ENCODE measurements at regions not wholly inside any gene's neighbourhood (a gene's known extent, or its start where the extent isn't known, plus 50 kb on each side); places are given as distances from the start of the nearest gene placed in this dataset.

DNA sequence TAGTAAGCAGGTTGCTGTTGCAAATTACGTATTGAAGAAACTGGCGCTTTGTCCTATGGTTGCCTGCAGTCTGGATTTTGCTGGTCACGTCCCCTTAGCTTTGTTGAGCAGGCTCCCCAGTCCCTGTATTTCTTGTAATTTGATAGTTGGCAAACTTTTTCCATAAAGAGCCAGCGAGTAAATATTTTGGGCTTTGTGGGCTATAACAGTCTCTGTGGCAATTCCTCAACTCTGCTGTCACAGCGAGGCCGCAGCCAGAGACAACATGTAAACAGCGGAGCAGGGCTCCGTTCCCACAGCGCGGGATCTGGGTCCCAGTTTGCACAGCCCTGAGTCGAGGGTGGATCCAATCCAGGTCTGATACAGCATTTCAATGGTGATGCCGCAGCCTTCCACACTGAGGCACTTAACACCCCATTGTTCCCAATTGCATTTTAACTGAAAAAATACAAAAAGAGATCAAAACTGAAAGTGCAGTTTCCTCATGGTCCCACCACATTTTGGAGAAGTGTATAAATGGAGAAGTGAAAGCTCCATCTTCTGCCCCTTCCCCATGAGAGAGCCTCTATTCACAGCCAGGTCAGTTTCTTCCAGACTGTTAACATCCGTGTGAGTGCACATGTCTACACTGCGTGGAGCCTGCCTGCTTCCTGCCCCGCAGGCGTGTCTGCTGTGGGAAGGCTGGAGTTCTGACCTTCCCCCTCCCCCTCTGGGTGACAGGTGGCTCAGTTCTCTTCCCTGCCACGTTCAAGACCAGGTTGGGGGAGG, 89.1 kb downstream of the RPS6KA4 start:
- H3K79me2 ChIP-seq = no peaks in the 10 kb centered on the region
- H3K27me3 ChIP-seq = no peaks in the 10 kb centered on the region
- H3K27ac ChIP-seq = peak overlapping the region; percentile 7
- no peaks in the 10 kb centered on the region for H4K20me1 ChIP-seq (ENCODE audit: insufficient read depth, poor library complexity, severe bottlenecking)
- DNase-seq (ENCODE audit: low spot score) = peak; percentile 30
- H2AFZ ChIP-seq = peak overlapping the region; percentile 53
- H3K4me1 ChIP-seq (ENCODE audit: insufficient read depth) = peaks cover 18% of the 10 kb centered on the region
- TF ChIP-seq EZH2phosphoT487 (IDR thresholded peaks at IDR 0.05; ENCODE audit: low read depth, severe bottlenecking, unreplicated experiment) = no peak
- TF ChIP-seq, protein P1, sequence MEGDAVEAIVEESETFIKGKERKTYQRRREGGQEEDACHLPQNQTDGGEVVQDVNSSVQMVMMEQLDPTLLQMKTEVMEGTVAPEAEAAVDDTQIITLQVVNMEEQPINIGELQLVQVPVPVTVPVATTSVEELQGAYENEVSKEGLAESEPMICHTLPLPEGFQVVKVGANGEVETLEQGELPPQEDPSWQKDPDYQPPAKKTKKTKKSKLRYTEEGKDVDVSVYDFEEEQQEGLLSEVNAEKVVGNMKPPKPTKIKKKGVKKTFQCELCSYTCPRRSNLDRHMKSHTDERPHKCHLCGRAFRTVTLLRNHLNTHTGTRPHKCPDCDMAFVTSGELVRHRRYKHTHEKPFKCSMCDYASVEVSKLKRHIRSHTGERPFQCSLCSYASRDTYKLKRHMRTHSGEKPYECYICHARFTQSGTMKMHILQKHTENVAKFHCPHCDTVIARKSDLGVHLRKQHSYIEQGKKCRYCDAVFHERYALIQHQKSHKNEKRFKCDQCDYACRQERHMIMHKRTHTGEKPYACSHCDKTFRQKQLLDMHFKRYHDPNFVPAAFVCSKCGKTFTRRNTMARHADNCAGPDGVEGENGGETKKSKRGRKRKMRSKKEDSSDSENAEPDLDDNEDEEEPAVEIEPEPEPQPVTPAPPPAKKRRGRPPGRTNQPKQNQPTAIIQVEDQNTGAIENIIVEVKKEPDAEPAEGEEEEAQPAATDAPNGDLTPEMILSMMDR (IDR thresholded peaks at IDR 0.05; ENCODE audit: poor library complexity) = no peak
- no peak for TF ChIP-seq EZH2 (IDR thresholded peaks at IDR 0.05; ENCODE audit: borderline replicate concordance)
- H3K4me2 ChIP-seq = peak overlapping the region; percentile 81
- H3K9me3 ChIP-seq (ENCODE audit: low read depth) = no peaks in the 10 kb centered on the region
- WGBS (ENCODE audit: low lambda C conversion rate, missing lambda C conversion rate) = 30% methylated on average over 17 of the region's 17 CpGs
- no peaks in the 10 kb centered on the region for H3K9me2 ChIP-seq (replicated peaks; ENCODE audit: insufficient read depth)
- no peaks in the 10 kb centered on the region for H3K36me3 ChIP-seq (replicated peaks; ENCODE audit: insufficient read depth, low read depth)
- H3K4me3 ChIP-seq = no peak overlapping the region

DNA sequence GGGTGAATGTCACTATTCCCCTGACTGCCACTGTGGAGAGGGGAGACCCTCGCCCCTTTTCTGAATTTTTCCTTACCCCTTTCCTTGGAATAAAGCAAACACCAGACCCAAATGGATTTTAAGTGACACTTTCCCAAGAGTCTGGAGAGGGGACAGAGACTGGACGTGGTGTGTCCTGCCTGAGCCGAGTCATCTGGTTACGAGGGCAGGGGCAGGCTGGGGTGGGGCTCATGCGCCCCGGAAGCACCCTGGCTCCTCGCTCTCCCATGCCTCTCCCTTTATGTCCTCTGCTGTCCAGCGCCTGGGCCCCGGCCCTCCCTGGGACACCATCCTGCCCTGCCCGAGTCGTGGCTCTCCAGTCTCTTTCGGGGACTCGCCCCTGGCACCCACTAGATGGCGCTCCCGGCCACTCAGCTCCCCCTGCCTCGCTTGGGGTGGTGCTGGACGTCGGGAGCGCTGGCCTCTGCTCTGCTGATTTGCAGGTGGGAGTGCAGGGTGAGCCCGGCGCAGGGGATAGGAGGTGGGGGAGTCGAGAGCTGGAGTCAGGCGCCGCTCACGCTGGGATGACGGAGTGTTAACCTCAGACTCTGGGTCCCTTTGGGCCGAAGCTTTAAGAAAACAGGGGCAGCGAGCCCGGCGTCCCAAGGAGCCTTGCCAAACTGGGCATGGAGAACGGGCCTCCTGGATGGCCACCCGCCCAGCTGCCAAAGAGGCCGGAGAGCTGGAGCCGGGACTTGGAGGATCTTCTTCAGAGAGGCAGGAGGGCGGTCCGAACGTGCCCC, 89.8 kb downstream of the RPS6KA4 start:
- H3K4me1 ChIP-seq (ENCODE audit: insufficient read depth) = peaks cover 18% of the 10 kb centered on the region
- no peaks in the 10 kb centered on the region for H4K20me1 ChIP-seq (ENCODE audit: insufficient read depth, poor library complexity, severe bottlenecking)
- no peak overlapping the region for H3K4me3 ChIP-seq
- H3K36me3 ChIP-seq (replicated peaks; ENCODE audit: insufficient read depth, low read depth) = no peaks in the 10 kb centered on the region
- H3K9me3 ChIP-seq (ENCODE audit: low read depth) = no peaks in the 10 kb centered on the region
- peak; percentile 92 for DNase-seq (ENCODE audit: low spot score)
- WGBS (ENCODE audit: low lambda C conversion rate, missing lambda C conversion rate) = 9% methylated on average over 37 of the region's 37 CpGs
- H3K4me2 ChIP-seq = peak overlapping the region; percentile 81
- H3K9me2 ChIP-seq (replicated peaks; ENCODE audit: insufficient read depth) = no peaks in the 10 kb centered on the region
- peak overlapping the region; percentile 53 for H2AFZ ChIP-seq
- H3K27ac ChIP-seq = peak overlapping the region; percentile 7
- TF ChIP-seq, protein P1 (IDR thresholded peaks at IDR 0.05; ENCODE audit: poor library complexity) = peak; percentile 95
- TF ChIP-seq EZH2phosphoT487 (IDR thresholded peaks at IDR 0.05; ENCODE audit: low read depth, severe bottlenecking, unreplicated experiment) = no peak
- TF ChIP-seq EZH2 (IDR thresholded peaks at IDR 0.05; ENCODE audit: borderline replicate concordance) = no peak
- no peaks in the 10 kb centered on the region for H3K79me2 ChIP-seq
- no peaks in the 10 kb centered on the region for H3K27me3 ChIP-seq

DNA sequence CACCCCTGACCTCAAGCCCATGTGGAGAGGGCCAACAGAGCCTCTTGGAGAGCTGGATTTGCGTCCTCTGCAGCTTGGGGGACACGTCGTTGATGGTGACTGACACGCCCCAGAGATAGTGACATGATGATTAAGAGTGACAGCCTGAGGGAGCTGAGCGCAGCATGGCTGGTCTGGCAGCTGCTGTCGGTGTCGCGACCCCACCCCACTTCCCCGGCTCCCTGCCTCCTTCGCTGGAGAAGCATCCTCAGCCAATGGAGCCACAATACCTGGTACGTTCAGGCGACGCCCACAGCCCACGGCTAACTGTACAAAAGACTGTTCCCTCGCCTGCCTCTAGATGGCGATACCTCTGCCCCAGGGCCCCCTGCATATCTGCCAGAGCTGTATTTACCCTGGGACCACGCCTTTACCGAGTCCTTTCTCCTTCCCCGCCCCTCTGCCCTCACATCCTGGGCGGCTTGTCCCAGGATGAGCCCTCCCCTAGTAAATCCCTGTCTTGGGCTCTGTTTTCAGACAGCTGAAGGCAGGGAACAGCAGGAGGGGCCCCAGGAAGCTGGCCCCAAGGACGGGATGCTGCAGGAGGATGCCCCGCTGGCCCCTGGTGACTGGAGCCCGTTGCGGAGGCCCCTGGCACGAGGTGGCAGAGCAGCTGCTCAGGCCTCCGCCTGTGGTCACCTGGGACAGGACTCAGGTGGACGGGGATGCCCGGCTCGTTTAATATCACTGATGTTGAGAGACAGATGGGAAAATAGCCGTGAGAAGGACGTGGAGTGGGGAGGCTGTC, 90.6 kb downstream of the RPS6KA4 start:
- peak overlapping the region; percentile 53 for H2AFZ ChIP-seq
- H4K20me1 ChIP-seq (ENCODE audit: insufficient read depth, poor library complexity, severe bottlenecking) = no peaks in the 10 kb centered on the region
- no peaks in the 10 kb centered on the region for H3K9me3 ChIP-seq (ENCODE audit: low read depth)
- no peaks in the 10 kb centered on the region for H3K27me3 ChIP-seq
- H3K36me3 ChIP-seq (replicated peaks; ENCODE audit: insufficient read depth, low read depth) = no peaks in the 10 kb centered on the region
- H3K4me3 ChIP-seq = no peak overlapping the region
- peak overlapping the region; percentile 81 for H3K4me2 ChIP-seq
- H3K9me2 ChIP-seq (replicated peaks; ENCODE audit: insufficient read depth) = no peaks in the 10 kb centered on the region
- H3K27ac ChIP-seq = no peak overlapping the region
- peak; percentile 86 for DNase-seq (ENCODE audit: low spot score)
- no peak for TF ChIP-seq EZH2phosphoT487 (IDR thresholded peaks at IDR 0.05; ENCODE audit: low read depth, severe bottlenecking, unreplicated experiment)
- TF ChIP-seq, protein P1 (IDR thresholded peaks at IDR 0.05; ENCODE audit: poor library complexity) = peak; percentile 77
- H3K79me2 ChIP-seq = no peaks in the 10 kb centered on the region
- 29% methylated on average over 31 of the region's 31 CpGs for WGBS (ENCODE audit: low lambda C conversion rate, missing lambda C conversion rate)
- peaks cover 18% of the 10 kb centered on the region for H3K4me1 ChIP-seq (ENCODE audit: insufficient read depth)

All from hepatocyte (in vitro differentiated cells).